SKM-1 treated with dmso at 0.1 percent for 144 hours (cell line): ENCODE measurements at regions not wholly inside any gene's neighbourhood (a gene's known extent, or its start where the extent isn't known, plus 50 kb on each side); places are given as distances from the start of the nearest gene placed in this dataset.
"Not testable (repeated sequence)": the region's sequence is repeated elsewhere in the genome, so short reads cannot be mapped to it uniquely, and the experiment has no call there.

Experiments
- DNase-seq: peaks from one replicate; lab custom pipeline; 2025; ENCODE audit not compliant: unreplicated experiment; lab: John Stamatoyannopoulos, UW

DNA sequence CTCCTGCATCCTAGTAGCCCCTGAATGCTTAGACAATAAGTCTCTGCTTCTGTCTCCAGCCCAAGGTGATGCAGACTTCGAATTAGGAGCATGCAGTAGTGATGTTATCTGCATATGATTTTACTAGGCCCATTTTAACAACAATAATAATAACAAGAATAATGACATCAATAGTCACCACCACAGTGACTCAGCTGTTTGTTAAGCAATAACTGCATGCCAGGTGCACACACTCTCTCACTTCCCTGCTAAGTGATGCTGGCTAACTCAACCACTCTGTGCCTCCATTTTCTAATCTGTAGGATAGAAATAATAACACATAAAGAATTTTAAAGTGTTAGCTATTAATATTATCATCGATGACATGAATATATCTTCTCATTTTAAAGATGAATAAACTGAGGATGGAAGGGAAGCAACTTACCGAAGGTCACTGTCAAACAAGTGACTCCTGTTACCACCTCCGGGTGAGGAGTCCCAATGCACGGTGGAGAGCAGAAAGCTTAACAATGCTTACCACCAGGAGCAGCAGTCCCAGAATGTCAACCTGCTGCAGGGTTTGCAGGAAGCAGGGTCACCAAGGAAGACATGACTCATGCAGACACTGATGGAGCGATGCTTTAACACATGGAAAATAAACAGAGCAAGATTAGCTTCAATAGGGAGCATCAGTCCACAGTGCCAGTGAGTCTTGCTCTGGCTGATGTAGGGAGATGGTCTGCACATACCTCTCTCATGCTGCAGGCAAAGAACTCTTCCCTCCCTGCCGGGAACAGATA, 290.2 kb downstream of the SPATA17 start:
- no peak for DNase-seq

GRCh38 chr1:217924924-217925323, 293.8 kb downstream of the SPATA17 start:
- DNase-seq, result no peak

- no peak for DNase-seq
Observed at GRCh38 chr1:217929213-217929885, 298.2 kb downstream of the SPATA17 start.

- DNase-seq, result no peak
Observed at GRCh38 chr1:217943361-217943760, 312.2 kb downstream of the SPATA17 start.

- no peak for DNase-seq
Observed at GRCh38 chr1:217944550-217944949, 313.4 kb downstream of the SPATA17 start.

- DNase-seq, result no peak
Observed at GRCh38 chr1:217946511-217946910, 315.4 kb downstream of the SPATA17 start.

DNA sequence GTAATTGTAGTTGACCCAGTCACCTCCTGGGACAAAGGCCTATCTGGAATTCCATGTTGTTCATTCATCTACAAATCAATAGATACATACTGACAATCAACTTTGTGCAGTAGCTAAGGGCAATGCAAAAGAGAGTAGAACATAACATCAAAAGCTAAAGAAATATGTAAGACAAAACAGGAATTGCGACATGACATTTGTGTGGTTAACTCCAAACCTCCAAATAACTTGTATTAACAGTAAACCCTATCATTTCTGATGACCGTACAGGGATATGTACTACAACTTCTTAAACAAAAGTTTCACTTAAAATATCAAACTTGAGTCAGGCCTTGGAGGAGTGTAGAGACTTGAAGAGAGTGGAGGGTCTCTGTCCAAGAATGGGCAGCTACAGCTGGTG, 317.6 kb downstream of the SPATA17 start:
- no peak for DNase-seq

- DNase-seq, result no peak
Observed at GRCh38 chr1:217953330-217953729, 322.2 kb downstream of the SPATA17 start.

- DNase-seq, result no peak
Observed at GRCh38 chr1:217953922-217954321, 322.8 kb downstream of the SPATA17 start.

- no peak for DNase-seq
Observed at GRCh38 chr1:217955723-217956122, 324.6 kb downstream of the SPATA17 start.

GRCh38 chr1:217965156-217965786, 319.8 kb upstream of the RRP15 start:
- no peak for DNase-seq

- no peak for DNase-seq
Observed at GRCh38 chr1:217968085-217968484, 317.0 kb upstream of the RRP15 start.

GRCh38 chr1:217969428-217969827, 315.7 kb upstream of the RRP15 start:
- no peak for DNase-seq

DNA sequence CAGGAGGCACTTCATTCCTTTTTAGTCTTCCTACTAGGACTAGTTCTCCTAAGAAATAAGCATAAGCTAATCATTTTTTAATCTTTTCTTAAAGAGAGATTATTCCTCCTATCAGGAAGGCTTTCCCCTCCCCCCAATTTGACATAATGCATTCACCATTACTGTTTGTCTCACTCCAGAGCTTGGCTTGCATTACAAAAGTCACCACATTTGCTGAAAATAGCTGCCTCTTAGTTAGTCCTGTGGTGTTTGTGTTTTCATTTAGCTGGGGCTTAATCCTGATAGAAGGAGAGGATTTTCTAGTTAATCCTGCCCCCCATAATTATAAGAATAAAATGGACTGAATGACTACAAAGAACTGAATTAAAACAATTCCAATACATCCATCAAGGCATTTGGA, 307.1 kb upstream of the RRP15 start:
- DNase-seq, result no peak

DNA sequence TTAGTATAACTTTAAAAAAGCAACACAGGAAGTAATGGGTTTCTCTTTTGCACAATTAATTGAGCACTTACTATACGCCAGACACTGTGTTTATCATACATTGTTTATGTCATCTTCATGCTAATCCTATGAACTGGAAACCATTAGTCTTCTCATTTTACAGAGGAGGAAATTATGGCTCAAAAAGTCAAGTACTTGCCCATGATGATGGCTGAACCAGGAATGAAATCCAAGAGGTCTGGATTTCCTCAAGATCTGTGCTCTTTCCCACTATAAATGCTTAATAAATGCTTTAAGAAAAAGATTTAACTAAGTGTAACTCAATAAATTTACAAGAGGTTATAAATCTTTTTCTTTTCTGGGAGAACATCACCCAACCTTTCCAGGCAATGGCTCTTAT, 303.7 kb upstream of the RRP15 start:
- no peak for DNase-seq

DNA sequence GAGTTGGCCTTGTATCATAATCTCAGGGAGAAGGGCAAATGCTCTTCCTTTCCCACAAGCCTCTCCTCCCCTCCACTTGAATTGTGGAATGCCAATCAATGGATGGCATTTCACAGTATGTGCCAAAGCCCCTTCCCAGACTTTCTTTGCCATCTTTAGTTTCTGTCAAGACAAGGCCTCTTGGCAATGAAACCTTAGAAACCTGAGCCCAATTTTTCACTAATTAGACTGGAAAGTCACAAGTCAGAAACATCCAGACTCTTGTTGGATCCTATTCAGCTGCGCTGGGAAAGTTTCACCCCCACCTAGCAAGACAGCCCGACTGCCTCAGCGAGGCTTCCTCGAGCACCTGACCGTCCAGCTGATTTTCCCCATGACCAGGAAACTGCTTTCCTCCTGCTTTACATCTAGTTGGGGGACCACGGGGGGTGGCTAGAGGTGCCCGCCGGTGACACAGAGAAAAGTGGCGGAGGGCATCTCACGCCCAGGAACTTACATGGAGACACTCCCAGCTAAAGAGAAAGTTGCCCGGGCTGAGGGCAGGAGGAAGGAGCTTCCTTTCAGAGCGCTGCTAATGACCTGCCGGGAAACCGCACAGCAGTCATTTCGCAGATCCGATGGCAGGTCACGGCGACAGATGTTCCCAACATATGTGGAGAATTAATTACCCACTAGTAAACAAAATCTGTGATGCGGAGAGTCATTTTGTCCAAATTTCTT, 302.6 kb upstream of the RRP15 start:
- no peak for DNase-seq

GRCh38 chr1:217983051-217983375, 302.1 kb upstream of the RRP15 start:
- no peak for DNase-seq

DNA sequence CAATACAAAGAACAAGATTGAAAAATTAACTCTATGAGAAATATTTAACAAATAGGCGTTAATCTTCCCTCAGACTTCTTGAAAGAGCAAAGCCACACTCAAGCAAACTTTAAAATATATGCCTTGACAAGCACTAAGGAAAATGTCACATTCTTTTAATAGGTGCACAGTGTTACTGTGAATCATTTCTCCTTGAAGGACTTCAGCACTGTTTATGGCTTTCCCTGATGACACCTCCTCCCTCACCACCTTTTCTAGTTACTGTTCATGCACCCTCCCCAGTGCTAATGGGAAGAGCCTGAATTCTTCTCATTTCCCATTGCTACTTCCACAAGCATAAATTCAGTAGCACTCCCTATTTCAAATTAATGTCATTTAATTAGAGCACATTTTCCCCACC, 299.5 kb upstream of the RRP15 start:
- no peak for DNase-seq

GRCh38 chr1:217989510-217989909, 295.6 kb upstream of the RRP15 start:
- no peak for DNase-seq

- no peak for DNase-seq
Observed at GRCh38 chr1:217993439-217993838, 291.7 kb upstream of the RRP15 start.

DNA sequence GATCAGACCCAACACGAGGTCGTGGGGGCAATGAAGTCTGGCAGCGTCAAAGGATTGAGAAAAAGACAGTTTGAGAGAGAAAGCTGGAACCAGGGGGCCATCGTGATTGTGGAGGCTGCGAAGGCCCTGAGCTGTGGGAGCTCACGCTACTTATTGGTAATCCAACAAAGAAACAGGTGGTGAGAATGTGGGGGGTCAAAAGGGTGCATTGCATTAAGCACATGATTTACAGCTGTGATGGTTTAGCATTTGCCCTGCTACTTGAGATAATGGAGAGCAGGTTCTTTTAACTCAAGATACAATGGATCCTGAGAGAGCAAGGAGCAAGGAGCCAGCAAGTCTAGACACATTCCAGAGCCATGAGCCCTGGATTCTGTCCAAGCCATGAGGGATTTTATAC, 276.8 kb upstream of the RRP15 start:
- DNase-seq, result not testable (repeated sequence)

DNA sequence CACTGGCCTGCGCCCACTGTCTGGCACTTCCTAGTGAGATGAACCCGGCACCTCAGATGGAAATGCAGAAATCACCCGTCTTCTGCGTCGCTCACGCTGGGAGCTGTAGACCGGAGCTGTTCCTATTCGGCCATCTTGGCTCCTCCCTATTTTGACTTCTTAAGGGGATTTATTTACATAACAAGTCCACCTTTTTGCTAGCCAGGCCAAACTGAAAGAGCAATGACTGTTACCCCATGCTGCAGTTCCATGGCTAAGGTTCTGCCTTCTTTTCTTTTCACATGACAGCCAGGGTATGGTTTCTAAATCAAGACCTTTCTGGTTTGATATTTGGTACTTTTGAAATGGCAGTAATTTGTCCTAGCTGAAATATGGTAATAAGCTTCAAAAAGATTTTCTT, 270.0 kb upstream of the RRP15 start:
- DNase-seq, result not testable (repeated sequence)
